ENCODE measurements at regions not wholly inside any gene's neighbourhood (a gene's known extent, or its start where the extent isn't known, plus 50 kb on each side); places are given as distances from the start of the nearest gene placed in this dataset.

GRCh38 chr5:62980884-62981283 lies 402.3 kb downstream of the LRRC70 start:
- TF ChIP-seq CTCF (conservative IDR thresholded peaks at IDR 0.05; ENCODE audit: low read depth, low read length), result no peak
- no peak overlapping the region for H3K4me3 ChIP-seq (ENCODE audit: low read depth, low read length)
- DNase-seq (ENCODE audit: low read depth), result no peak

- no peak for TF ChIP-seq CTCF (conservative IDR thresholded peaks at IDR 0.05; ENCODE audit: low read depth, low read length)
- H3K4me3 ChIP-seq (ENCODE audit: low read depth, low read length), result no peak overlapping the region
- no peak for DNase-seq (ENCODE audit: low read depth)
These were observed 400.9 kb downstream of the LRRC70 start for GRCh38 chr5:62979472-62979871.

GRCh38 chr5:62977661-62978060 lies 399.0 kb downstream of the LRRC70 start:
- no peak for TF ChIP-seq CTCF (conservative IDR thresholded peaks at IDR 0.05; ENCODE audit: low read depth, low read length)
- H3K4me3 ChIP-seq (ENCODE audit: low read depth, low read length), result no peak overlapping the region
- DNase-seq (ENCODE audit: low read depth), result no peak

- TF ChIP-seq CTCF (conservative IDR thresholded peaks at IDR 0.05; ENCODE audit: low read depth, low read length), result no peak
- H3K4me3 ChIP-seq (ENCODE audit: low read depth, low read length), result no peak overlapping the region
- DNase-seq (ENCODE audit: low read depth), result peak; percentile 18
These were observed 396.0 kb downstream of the LRRC70 start for GRCh38 chr5:62974623-62975022.

- DNase-seq (ENCODE audit: low read depth), result peak; percentile 42
- H3K4me3 ChIP-seq (ENCODE audit: low read depth, low read length), result no peak overlapping the region
These were observed 390.9 kb downstream of the LRRC70 start for GRCh38 chr5:62969409-62970120.

GRCh38 chr5:62964428-62964827 lies 385.8 kb downstream of the LRRC70 start:
- H3K4me3 ChIP-seq (ENCODE audit: low read depth, low read length), result no peak overlapping the region
- no peak for DNase-seq (ENCODE audit: low read depth)
- no peak for TF ChIP-seq CTCF (conservative IDR thresholded peaks at IDR 0.05; ENCODE audit: low read depth, low read length)

More at GRCh38 chr5:62969409-62970120, 390.9 kb downstream of the LRRC70 start:
- TF ChIP-seq CTCF (conservative IDR thresholded peaks at IDR 0.05; ENCODE audit: low read depth, low read length), result no peak

GRCh38 chr5:62960781-62961180 lies 382.2 kb downstream of the LRRC70 start:
- no peak for DNase-seq (ENCODE audit: low read depth)
- H3K4me3 ChIP-seq (ENCODE audit: low read depth, low read length), result no peak overlapping the region
- no peak for TF ChIP-seq CTCF (conservative IDR thresholded peaks at IDR 0.05; ENCODE audit: low read depth, low read length)

Measured in epithelial cell of proximal tubule (primary cell).